Right atrium auricular region (tissue), 2 donors: ENCODE measurements at regions not wholly inside any gene's neighbourhood (a gene's known extent, or its start where the extent isn't known, plus 50 kb on each side); places are given as distances from the start of the nearest gene placed in this dataset.
"Not testable (repeated sequence)": the region's sequence is repeated elsewhere in the genome, so short reads cannot be mapped to it uniquely, and the experiment has no call there.

Source experiments
- DNase-seq: peaks from one replicate; pipeline ENCODE4 v3.0.0-alpha.2; 2019; ENCODE audit warnings: low spot score
- H3K27ac ChIP-seq, 2 donors: fragments of 200-600 bp; sonication (generic); 1 replicate in 1 of 2; 2 replicates in 1 of 2; pipeline ENCODE4 v1.5.1; 2016 to 2019
- H3K27me3 ChIP-seq, 2 donors: fragments of 200-600 bp; sonication (generic); one replicate each; pipeline versions ENCODE4 v1.5.1 to v1.6.0; 2017 to 2019
- H3K36me3 ChIP-seq: fragments of 200-600 bp; sonication (generic); one replicate; pipeline ENCODE4 v1.5.1; 2016
- H3K4me1 ChIP-seq, 2 donors: fragments of 200-600 bp; sonication (generic); one replicate each; pipeline versions ENCODE4 v1.5.1 to v1.6.0; 2017 to 2019
- H3K4me3 ChIP-seq, 2 donors: fragments of 200-600 bp; sonication (generic); 1 replicate in 1 of 2; 2 replicates in 1 of 2; pipeline ENCODE4 v1.5.1; 2017 to 2019; ENCODE audit warnings: mild to moderate bottlenecking in 1 of 2, moderate library complexity in 1 of 2
- H3K9me3 ChIP-seq, 2 donors: fragments of 200-600 bp; sonication (generic); one replicate each; pipeline ENCODE4 v1.5.1; 2019
- CTCF ChIP-seq, 2 donors: fragments of 200-600 bp; sonication (generic); IDR thresholded peaks; one replicate each; pipeline ENCODE4 v1.5.1; 2019; ENCODE audit warnings: antibody characterized with exemption in 2 of 2

GRCh38 chr3:95226437-95226836 lies 1163.6 kb downstream of the NSUN3 start:
- no peak for TF ChIP-seq CTCF (IDR thresholded peaks at IDR 0.05)
- no peak for DNase-seq
- no peaks in the 10 kb centered on the region for H3K9me3 ChIP-seq
- no peak overlapping the region for H3K4me3 ChIP-seq
- no peaks in the 10 kb centered on the region for H3K36me3 ChIP-seq
- H3K27ac ChIP-seq: no peak overlapping the region
- H3K4me1 ChIP-seq: no peaks in the 10 kb centered on the region
- H3K27me3 ChIP-seq: no peaks in the 10 kb centered on the region

- H3K4me3 ChIP-seq: no peak overlapping the region
- no peaks in the 10 kb centered on the region for H3K4me1 ChIP-seq
- H3K27me3 ChIP-seq: no peaks in the 10 kb centered on the region
- no peak overlapping the region for H3K27ac ChIP-seq
- no peaks in the 10 kb centered on the region for H3K9me3 ChIP-seq
- H3K36me3 ChIP-seq: no peaks in the 10 kb centered on the region
- DNase-seq: no peak
- no peak for TF ChIP-seq CTCF (IDR thresholded peaks at IDR 0.05)
These were observed 1164.2 kb downstream of the NSUN3 start for GRCh38 chr3:95227092-95227491.

GRCh38 chr3:95228416-95228815 lies 1165.6 kb downstream of the NSUN3 start:
- TF ChIP-seq CTCF (IDR thresholded peaks at IDR 0.05): no peak
- Histone ChIP-seq H3K27me3 (no peaks in the 10 kb centered on the region), H3K4me1 (no peaks in the 10 kb centered on the region), H3K9me3 (no peaks in the 10 kb centered on the region), H3K36me3 (no peaks in the 10 kb centered on the region), H3K4me3 (no peak overlapping the region), H3K27ac (no peak overlapping the region)
- DNase-seq: no peak

GRCh38 chr3:95235916-95236315 lies 1173.1 kb downstream of the NSUN3 start:
- H3K9me3 ChIP-seq: no peaks in the 10 kb centered on the region
- H3K4me1 ChIP-seq: no peaks in the 10 kb centered on the region
- no peak for TF ChIP-seq CTCF (IDR thresholded peaks at IDR 0.05)
- H3K27ac ChIP-seq: no peak overlapping the region
- H3K27me3 ChIP-seq: no peaks in the 10 kb centered on the region
- DNase-seq: no peak
- H3K36me3 ChIP-seq: no peaks in the 10 kb centered on the region
- no peak overlapping the region for H3K4me3 ChIP-seq

- no peak for TF ChIP-seq CTCF (IDR thresholded peaks at IDR 0.05)
- DNase-seq: no peak
- Histone ChIP-seq H3K27me3 (no peaks in the 10 kb centered on the region), H3K4me3 (no peak overlapping the region), H3K27ac (no peak overlapping the region), H3K9me3 (no peaks in the 10 kb centered on the region), H3K36me3 (no peaks in the 10 kb centered on the region), H3K4me1 (no peaks in the 10 kb centered on the region)
These were observed 1174.9 kb downstream of the NSUN3 start for GRCh38 chr3:95237783-95238182.

- DNase-seq: no peak
- no peak for TF ChIP-seq CTCF (IDR thresholded peaks at IDR 0.05)
- Histone ChIP-seq H3K4me3 (no peak overlapping the region), H3K27ac (no peak overlapping the region), H3K4me1 (no peaks in the 10 kb centered on the region), H3K36me3 (no peaks in the 10 kb centered on the region), H3K9me3 (no peaks in the 10 kb centered on the region), H3K27me3 (no peaks in the 10 kb centered on the region)
These were observed 1177.5 kb downstream of the NSUN3 start for GRCh38 chr3:95240395-95240794.

- not testable (repeated sequence) for H3K4me3 ChIP-seq
These were observed 1178.4 kb downstream of the NSUN3 start for GRCh38 chr3:95241256-95241655.

More at GRCh38 chr3:95241256-95241655, 1178.4 kb downstream of the NSUN3 start:
- H3K36me3 ChIP-seq, DNase-seq, H3K27me3 ChIP-seq, H3K27ac ChIP-seq, H3K9me3 ChIP-seq, H3K4me1 ChIP-seq: not testable (repeated sequence)
